Stimulated activated CD4-positive, alpha-beta T cell treated with anti-CD3 and anti-CD28 coated beads, Interleukin-4, amount 100 ng/mL, for 48 hours (primary cell): ENCODE measurements at regions not wholly inside any gene's neighbourhood (a gene's known extent, or its start where the extent isn't known, plus 50 kb on each side); places are given as distances from the start of the nearest gene placed in this dataset.

Experiments
- DNase-seq, 2 donors: peaks; one replicate each; pipeline ENCODE4 v3.0.0-alpha.2; 2020; ENCODE audit warnings: low read depth in 2 of 2

DNA sequence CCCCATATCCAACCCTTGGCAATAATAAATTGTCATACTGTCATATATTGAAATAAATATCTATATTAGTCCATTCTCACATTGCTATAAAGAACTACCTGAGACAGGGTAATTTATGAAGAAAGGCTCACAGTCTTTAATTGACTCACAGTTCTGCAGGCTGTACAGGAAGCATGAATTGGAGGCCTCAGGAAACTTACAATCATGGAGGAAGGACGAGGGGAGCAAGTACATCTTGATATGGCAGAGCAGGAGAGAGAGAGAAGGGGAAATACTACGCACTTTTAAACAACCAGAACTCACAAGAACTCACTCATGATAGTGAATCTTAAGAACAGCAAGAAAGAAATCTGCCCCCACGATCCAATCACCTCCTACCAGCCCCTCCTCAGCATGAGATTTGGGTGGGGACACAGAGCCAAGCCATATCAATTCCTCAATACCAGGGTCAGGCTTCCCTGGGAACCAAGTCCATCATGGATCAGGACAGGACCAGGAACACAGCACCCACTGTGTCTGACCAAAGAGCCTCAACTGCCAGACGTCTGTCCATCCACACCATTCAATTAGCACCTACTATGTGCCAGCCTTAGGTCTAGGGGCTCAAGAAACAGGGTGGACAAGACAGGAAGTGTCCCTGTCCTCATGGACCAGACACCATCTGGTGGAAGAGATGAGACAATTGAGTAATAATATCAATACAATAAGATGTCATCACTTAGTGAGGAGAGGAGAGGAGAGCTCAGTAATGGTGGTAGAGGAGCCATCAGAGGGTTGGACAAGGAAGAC lies 56.9 kb upstream of the TOP3B start:
- DNase-seq = no peak

- DNase-seq = no peak
These were observed 55.7 kb upstream of the TOP3B start for GRCh38 chr22:22038178-22038880.

DNA sequence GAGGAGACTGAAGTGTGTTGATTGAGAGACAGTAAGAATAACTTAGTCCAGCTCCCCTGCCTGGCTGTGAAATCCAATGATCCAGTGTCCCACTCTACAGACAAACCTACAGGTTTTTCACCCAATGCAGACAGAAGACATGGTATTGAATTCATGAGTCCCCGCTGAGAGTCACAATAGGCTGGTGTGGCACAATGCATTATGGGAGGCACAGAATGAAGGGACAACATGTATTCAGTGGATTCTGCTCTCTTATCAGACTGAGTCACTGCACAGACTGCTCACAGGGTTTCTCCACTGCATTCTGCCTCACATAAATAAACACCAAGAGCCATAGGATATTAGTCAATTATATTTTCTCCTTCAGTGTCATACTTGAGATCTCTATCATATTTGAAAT lies 55.2 kb upstream of the TOP3B start:
- DNase-seq = no peak

GRCh38 chr22:22037229-22037628 lies 54.6 kb upstream of the TOP3B start:
- no peak for DNase-seq

GRCh38 chr22:22036588-22036987 lies 54.0 kb upstream of the TOP3B start:
- DNase-seq = no peak

DNA sequence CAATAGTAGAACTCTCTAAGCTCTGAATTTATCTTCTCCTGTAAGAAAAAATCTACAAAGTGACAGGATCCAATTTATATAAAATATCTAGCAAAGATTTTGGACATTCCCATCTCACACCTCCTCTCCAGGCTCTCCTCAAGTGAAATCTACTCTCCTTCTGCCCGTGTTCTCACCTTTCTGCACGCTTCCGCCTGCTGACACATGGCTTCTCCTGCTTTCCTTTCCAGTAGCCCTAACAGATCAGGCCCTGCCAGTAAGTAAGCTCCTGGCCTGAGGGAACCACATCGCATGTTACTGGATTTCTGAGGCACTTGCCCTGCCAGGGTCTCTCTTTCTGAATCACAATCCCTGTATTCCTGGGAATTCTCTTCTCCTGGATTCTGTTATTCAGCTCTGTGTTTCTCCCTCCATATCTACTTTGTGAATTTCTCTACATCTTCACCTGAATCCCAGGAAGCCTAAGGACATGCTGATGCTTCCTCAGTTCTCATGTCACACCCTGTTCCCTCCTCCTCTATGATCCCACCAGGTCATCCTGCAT lies 53.3 kb upstream of the TOP3B start:
- no peak for DNase-seq

DNA sequence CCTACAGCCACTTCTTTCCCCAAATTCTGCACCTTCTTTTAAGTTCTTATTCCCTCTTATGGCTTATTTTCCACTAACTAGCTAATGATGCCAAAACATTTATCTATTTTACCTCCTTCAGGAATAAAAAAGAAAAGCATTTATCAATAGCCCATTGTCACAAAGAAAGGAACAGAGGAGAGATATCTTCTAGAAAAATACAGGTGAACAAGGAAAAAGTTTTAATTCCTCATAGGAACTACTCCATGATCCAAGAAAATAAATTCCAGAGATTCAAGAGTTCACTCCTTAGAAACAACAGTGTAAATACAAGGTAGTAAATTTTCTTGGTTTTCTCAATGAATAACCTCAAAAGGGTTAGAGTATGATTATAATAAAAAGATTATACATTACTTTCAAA lies 52.6 kb upstream of the TOP3B start:
- no peak for DNase-seq

- no peak for DNase-seq
These were observed 52.0 kb upstream of the TOP3B start for GRCh38 chr22:22034469-22035132.

DNA sequence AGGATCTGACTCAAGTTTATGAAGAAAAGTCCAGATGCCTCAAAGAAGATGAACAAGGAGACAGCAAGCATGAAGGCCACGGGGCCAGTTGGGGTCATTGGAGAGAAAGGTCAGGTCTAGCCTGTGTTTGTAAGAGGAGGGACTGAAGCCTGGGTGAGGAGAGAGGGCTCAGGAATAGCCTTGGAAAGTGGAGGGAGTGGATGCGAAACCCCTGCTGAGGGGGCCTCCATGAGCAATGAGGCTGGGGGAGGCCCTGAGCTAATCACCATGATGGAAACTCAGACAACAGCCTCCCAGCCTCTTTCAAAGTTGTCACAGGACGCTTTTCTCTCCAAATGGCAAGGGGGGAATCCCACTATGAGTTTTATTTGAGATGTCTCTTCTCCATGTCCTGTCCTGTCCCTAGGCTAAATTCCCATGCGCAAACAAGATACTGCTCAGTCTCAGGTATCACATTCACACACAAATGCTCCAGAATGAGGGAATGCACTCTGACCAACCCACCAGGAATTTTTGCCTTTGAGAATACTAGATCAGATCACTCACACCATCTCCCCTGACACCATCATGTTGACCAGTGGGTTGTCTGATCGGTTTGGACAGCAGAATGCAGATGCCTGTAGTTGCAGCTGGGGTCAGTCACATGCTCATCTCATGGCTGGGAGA lies 51.3 kb upstream of the TOP3B start:
- DNase-seq = no peak

DNA sequence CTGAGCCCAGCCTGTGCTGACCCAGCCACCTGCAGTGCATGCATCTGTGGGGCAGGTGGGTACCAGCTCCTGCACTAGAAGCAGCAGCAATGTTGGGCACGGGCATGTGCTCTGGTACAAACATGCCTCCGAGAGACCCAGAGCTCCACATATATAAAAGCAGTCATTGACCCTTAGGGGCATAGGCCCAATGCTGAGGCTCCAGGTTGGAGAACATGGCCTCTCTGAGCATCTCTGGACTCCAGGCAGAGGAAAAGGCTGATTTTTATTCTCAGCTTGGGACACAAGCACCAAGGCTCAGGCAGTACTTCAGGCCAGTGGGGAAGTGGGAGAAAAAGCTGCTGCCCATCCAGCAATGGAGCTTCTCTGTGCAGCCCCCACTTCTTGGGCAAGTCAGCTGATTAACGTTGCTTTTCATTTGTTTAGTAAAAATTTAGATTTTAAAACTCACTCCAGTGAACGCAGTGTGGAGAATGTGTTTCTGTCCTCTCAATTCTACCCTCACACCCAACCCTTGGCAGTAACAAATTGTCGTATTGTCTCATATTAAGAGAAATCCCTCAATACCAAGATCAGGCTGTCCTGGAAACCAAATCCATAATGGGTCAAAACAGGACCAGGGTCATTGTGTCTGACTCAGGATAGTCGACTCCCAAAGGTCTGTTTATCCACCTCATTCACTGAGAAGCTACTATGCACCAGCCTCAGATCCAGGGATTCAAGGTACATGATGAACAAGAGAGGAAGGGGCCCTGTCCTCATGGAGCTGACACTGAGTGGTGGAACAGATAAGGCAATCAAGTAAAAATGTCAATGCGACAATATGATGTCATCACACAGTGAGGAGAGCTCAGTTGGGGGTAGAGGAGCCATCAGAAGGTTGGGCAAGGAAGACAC lies 50.6 kb upstream of the TOP3B start:
- no peak for DNase-seq

GRCh38 chr22:22032099-22032905 lies 49.7 kb upstream of the TOP3B start:
- no peak for DNase-seq
